HG03442 (cell line): ENCODE measurements at regions not wholly inside any gene's neighbourhood (a gene's known extent, or its start where the extent isn't known, plus 50 kb on each side); places are given as distances from the start of the nearest gene placed in this dataset.
A peak's percentile ranks its signal among the peaks of the same experiment; 100 is the strongest.
"Not testable (repeated sequence)": the region's sequence is repeated elsewhere in the genome, so short reads cannot be mapped to it uniquely, and the experiment has no call there.

Source experiments
- ATAC-seq: cut with Tn5 transposase; IDR thresholded peaks from one replicate; pipeline ENCODE4 v1.9.1; 2021; ENCODE audit warnings: mild to moderate bottlenecking, moderate library complexity; ENCODE audit not compliant: unreplicated experiment

DNA sequence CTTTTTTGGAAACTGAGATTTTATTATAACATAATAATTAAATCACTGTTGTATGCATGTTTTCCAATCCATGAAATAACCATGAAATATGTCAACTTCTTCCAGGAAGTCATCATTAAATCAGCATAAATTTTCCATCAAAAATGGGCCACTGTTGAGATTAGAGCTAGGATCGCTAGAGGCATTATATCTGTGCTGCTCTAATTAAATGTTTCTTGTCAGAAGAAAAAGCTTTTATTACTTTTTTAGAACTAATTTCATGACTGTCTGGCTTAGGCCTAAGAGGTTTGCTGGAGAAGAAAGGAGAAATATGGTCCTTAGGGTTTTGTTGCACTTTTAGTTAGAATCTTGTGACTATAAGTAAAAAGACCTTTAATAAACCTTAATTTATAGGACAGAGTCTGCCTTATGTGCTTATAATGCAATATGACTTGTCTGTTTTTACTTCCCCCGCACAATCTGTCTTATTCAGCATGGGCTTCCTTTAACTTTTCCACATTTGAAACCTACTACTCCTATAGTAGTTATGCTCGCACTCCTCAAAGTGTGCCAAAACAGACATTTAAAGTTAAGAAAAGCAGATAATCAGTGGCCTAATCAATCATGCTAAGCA lies 363.4 kb upstream of the GCFC2 start:
- no peak for ATAC-seq

DNA sequence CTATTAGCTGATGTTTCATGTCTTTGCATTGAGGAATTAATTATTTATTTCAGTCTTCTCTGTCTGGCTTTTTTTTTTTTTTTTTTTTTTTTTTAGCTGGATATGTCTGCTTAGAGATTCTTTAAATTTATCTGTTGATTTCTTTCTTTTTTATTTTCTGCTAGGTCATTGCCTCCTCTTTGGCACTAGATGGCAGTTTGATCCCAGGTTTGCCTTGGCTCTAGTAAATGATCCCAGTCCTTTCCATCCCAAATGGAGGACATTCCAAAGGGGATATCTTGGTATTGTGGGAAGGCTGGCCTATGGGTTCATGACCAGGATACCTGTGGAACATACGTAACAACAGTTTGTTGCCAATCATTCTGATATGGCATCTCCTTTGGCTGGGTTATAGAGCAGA lies 339.5 kb upstream of the GCFC2 start:
- ATAC-seq = no peak

DNA sequence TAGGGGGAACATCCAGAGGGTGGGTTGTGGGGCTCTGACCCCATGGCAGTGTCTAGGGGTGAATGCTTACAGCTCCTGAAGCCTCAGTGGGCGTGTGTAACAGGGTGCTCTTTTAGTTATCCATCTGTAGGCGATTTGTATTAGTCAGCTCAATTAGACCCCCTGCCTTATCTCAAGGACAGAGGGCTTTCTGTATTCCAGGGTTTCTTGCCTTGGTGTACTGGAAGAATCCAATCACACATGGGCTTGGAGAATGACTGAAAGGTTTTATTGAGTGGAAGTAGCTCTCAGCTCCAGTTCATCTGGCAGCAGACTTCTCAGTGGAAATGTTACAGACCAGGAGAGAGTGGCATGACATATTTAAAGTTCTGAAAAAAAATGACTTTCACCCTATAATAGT lies 334.0 kb upstream of the GCFC2 start:
- no peak for ATAC-seq

DNA sequence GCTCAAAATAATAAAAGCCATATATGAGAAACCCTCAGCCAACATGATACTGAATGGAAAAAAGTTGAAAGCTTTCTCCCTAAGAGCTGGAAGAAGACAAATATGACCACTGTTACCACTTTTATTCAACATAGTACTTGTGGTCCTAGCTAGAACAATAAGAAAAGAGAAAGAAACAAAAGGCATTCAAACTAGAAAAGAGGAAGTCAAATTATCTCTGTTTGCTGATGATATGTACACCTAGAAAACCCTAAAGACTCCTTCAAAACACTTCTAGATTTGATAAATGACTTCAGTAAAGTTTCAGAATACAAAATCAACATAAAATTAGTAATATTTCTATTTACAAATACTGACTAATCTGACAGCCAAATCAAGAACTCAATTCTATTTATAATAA lies 328.8 kb upstream of the GCFC2 start:
- no peak for ATAC-seq

DNA sequence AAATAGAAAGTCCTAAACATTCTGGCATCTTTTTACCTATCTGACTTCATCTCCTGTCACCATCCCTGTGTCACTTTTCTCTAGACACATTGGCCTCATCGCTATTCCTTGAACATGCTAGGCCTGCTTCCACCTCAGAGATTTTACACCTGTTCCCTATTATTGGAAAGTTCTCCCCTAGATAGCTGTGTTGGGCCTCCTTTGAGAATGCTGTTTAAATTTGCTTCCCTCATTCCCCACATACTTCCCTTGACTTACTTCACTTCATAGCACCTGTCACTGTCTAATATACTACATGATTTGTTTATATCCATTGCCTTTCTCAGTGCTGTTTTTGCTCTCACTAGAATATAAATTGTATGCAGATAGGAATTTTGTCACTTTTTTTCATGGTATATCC lies 317.0 kb upstream of the GCFC2 start:
- no peak for ATAC-seq

DNA sequence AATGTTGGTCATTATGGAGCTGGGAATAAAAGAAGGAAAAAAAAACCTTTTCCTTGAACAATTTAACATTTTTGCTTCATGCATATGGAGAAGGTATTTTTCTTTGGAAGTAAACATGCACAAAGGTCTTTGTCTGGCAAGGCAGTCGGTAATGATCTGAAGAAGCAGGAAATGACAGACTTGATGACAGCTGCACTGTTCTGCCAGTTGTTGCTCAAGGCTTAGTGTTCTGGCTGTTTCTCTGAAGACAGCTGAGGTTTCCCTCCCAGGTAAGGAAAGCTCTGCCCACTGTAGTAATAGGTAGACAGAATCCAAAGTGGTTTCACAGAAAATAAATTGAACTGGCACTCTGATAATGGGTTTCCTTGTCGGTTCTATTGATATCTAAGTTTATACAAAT lies 308.4 kb upstream of the GCFC2 start:
- ATAC-seq = no peak

DNA sequence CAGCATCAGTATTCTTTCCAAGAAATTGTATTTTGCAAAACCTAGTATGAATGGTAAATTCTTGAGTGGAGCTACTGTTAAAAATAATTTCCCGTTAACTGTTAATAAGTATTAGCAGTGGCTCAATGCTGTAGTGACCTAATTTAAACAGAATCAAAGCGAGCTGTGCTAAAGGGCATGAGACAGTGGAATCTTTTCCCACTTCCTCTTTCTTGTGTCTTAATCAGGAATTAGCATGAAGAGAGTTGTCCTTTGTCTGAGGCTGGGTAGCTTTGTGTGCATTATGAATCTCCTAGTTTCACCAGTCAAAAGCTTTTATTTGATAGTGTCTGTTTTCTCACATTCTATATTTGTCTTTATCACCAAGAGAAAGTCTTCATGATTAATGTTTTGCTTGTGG lies 298.8 kb upstream of the GCFC2 start:
- ATAC-seq = no peak

DNA sequence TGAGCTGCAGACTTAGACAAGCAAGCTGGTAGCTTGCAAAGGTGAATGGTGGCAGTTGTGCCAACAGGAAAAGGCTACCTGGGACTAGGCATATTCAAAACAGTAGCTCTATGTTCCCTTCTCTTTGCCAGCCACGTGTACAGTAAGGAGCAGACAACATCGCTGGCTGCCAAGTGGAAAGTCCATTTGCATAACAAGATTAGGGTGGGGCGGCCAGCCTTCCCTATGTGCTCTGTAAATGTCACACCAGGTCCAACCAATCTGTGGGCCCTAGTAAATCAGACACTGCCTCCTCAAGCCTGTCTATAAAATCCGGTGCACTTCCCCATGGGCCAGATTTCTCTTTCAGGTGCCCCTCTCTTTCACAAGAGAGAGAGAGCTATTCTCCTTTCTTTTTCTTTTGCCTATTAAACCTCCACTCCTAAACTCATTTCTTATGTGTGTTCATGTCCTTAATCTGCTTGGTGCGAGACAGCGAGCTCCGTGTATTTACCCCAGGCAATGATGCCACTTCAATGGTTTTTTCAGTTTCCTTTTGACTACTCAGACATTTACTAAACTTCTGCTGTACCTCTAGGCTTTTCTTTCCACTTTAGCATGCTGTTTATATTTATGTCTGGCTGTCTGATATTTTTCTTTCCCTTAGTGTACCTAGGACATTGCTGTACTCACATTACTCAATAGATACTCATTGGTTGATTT lies 297.4 kb upstream of the GCFC2 start:
- ATAC-seq = peak; percentile 84

DNA sequence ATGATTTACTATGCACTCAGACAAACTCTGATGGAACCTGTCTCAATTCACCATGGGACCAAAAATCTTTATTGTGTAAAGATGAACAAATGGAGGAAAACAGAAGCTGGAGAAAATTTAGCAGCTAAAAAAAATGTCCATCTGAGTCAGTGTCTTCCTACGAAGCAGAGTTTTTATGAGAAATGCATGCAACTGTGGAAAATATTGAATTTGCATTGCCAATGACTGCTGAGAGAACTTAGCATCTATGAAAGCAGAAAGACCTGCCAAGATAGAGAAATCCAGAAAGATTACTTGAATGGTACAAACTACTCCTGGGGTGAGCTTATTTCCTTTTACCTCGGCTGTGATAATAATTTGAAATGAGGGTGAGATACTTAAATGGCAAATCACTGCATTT lies 289.7 kb upstream of the GCFC2 start:
- ATAC-seq = no peak

DNA sequence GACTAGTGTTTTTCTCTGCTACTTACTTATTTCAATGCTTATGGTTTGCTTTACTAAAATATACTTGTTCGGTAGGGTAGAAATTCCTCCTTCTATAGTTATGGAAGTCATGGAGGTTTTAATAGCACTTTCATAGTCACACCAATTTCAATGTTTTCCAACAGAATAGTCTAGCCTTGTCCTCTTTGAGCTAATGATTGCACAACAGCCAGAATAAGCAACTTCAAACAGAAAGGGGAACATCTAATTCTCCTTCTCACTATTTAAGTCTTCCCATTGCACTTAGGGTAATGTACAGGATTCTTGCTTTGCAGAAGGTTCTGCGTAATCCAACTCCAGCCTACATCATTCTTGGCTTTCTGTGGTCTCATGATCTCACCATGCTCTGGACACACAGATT lies 287.7 kb upstream of the GCFC2 start:
- no peak for ATAC-seq

DNA sequence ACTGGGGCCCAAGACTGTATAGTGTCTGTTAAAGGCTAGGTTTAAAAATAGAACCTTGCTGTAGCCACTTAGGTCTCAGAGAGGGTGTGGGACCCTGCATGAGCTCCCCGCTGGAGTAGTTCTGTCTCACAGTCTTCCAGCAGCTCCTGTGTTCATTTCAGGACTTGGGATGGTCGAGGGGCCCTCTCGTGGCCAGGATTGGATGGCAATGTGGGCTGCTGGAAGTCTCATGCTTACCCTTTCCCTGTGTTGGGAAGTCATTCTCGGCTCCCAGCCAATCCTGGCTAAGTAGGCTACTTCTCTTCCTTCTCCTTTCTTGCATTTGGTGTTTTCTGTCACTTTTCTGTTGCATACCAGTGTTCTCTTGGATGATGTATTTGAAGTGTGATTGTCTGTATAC lies 284.0 kb upstream of the GCFC2 start:
- ATAC-seq = no peak

DNA sequence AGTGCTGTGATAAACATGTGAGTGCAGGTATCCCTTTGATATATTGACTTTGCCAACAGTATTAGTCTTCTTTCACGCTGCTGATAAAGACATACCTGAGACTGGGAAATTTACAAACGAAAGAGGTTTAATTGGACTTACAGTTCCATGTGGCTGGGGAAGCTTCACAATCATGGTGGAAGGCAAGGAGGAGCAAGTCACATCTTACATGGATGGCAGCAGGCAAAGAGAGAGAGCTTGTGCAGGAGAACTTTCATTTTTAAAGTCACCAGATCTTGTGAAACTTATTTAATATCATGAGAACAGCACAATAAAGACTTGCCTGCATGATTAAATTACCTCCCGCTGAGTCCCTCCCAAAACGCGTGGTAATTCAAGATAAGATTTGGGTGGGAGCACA lies 277.9 kb upstream of the GCFC2 start:
- ATAC-seq = not testable (repeated sequence)

DNA sequence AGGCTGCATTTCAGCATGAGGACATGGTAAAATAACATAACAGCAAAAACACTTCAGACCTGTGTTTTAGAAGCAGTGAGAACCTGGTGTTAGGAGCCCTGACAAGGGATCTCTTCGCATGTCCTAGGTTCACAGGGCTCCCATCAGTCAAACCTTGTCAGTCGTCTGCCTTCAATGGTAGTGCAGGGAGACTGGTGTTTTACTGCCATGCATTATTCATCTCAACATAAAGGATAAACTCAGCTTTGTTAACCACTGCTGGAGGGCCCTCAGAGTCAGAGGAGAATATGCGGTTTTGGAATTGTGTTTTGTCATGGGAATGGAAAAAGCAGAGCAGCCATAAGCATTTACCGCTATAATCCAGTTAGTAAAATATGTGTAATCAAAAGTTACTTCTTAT lies 275.9 kb upstream of the GCFC2 start:
- no peak for ATAC-seq

DNA sequence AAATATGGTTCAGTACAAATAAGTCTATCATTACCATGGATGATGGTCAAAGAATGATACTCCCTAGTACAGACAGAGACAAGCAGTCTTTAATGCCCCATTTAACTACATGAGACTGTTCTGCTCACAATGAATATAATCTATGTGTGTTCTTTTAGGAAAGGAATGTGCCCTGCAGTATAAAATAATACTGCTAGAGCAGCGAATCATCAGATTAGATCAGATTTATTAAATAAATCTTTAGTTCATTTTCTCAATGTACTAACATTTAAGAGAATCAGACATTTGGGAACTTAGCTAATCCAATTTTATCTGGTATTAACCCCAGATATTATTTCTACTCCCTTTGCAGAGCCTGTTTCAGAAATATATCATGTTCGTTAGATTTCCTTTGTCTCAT lies 272.0 kb upstream of the GCFC2 start:
- ATAC-seq = no peak

DNA sequence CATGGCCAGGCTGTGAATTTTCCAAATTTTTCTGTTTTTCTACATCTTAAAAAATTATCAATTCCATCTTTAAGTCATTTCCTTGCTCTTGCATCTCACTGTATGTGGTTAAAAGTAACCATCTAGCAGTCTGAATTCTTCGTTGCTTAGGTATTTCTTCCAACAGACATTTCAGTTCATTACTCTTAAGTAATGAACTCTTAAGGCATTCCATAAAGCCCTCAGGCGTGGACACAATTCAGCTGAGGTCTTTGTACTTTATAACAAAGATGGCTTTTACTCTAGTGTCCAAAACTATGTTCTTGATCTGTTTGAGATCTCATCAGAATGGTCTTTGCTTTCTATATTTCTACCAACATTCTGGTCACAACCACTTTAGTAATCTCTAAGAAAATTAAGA lies 253.9 kb upstream of the GCFC2 start:
- ATAC-seq = no peak

DNA sequence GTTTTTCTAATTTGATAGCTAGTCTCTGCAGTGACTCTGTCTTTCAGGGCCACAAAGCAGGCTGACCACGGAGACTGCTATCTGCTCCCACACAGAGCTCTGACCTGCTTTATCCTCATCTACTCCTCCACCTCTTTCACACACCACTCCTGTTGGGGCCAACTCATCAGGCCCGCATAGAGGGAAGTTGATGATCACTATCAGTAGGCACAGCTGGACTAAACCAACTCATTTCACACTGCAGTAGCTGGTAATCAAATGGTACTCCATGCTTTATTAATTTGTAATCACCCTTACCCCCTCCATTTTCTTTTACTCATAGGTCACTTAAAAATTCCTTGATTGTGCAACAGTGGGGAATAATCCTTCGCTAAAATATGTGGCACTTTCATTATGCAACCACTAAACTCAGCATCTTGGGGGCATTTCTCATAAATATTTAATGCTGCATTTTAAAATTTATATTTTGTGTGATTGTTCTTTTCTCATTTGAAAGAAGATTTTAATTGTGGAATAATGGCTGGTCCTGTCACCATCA lies 249.8 kb upstream of the GCFC2 start:
- ATAC-seq = no peak

DNA sequence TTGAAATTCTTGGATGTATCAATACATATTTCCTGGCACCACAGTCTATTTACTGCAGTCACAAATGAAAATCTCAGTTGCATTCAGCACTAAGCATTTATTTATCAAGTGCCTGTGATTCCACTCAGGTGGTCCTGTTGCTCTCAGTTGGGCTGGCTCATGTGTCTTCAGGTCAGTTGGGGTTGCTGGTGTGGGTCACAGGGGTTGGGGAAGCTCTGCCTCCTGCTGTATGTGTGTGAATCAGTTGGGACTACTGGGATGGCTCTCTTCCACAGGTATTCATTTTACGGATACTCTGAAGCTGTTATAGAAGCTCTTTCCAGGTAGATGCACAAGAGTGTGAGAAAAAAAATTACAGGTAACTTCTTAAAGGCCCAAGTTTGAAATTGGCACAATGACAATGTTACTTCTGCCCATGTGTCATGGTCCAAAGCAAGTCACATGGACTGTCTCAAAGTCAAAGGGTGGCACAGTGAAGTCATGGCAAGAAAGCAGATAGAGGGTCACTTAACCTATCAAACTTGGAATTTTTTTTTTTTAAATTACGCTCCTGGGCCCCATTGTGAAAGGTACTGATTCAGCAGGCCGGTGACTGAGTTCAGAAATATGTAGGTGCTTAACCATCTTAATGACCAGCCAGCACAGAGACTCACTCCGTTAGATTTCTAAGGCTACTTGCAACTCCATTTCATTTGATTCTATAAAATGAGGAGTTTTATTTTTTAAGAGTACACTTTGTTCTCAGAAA lies 249.2 kb upstream of the GCFC2 start:
- no peak for ATAC-seq

DNA sequence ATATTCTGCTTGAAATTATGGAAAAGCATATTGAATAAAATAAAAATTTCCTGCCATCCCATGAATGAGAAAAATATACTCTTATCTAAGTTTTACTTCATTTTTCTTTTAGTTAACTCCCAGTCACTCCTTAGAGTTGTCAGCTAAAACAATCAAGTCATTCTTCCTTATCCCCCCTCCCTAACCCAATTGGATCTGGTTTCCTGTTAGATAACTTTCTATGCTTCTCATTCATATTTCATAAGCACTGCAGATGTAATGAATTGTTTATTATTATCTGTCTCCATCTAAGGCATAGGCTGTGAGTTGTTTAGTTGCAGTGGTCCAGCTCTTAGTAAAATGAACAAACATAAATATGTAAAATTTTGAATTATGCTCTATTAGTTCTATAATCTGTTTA lies 244.0 kb upstream of the GCFC2 start:
- ATAC-seq = no peak

DNA sequence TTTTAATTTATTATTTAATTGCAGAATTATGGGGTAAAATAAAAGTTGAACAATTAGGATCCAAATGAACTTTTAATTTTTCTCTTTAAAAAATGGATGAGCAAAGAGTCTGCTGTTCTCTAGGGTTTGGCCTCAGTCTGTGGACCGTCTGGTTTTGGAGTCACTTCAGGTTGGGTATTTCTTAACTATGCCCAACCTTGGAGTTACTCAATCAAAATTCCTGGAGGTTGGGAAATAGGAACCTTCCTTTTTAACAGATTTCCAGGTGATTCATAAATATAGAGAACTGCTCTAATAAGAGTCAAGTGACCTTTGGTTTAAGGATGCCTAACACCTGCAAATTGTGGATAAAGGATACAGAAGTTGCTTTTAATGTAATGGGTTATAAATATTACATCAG lies 241.5 kb upstream of the GCFC2 start:
- ATAC-seq = no peak

DNA sequence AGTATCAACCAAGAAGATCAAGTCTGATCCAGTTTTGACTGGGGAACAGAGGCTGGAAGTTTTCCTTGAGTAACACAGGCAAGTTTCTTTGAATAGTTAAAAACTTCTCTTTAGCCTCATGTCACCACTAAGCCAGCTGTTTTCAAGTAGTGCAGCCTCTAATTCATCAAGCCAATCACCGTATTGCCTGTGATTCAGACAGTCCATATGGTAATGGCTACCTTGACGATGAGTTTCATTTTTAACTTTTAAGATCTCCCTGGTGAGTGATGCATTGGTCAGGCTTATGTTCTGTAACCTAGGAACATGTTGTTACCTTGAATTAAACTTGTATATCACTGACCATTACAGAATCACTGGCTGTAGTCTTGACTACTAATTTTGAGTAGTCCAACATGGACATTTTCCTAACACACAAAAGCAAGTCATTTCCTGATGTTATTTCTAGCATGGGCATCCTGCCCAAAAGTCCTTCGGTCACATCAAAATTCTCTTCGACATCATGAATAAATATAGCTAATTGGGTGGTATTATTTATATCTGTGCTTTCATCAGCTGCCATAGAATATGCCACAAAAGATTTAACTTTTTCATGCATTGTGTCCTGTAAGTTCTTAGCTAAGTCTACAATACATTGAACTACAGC lies 238.8 kb upstream of the GCFC2 start:
- no peak for ATAC-seq

DNA sequence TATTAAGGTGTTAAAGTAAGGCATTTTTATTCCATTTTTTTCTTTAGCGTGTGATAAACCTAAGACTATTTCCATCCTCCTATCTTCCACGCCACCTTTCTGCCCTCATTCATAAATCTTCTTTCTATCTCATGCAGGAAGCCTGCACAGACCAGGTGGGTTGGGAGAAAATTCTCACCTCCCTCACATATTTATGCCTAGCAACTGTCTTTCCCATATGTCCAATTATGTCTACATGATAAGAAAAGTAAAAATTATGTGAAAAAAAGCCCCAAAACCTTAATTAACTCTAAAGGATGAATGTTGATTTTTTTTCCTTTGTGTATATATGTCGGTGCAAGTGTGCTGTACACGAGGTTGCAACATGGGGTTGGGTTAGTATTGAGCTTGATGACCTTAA lies 225.6 kb upstream of the GCFC2 start:
- ATAC-seq = no peak

DNA sequence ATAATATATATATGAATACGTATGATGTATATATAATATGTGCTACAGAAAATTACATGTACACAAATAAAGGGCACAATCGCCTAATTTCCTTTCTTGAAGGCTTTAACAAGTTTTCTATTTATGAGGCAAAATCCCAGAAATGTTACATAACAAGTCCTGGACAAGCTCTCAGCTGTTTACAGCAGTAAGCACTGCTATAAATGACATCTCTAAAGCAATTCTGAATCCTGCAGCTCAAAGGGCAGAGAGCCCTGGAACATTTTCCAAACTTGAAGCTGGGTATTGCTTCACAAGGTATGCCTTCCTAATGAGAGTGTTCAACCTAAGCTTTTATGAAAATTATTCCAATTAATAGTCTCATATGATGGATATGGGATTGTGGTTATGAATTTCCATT lies 222.3 kb upstream of the GCFC2 start:
- no peak for ATAC-seq
